NT2/D1 (cell line): ENCODE measurements at regions not wholly inside any gene's neighbourhood (a gene's known extent, or its start where the extent isn't known, plus 50 kb on each side); places are given as distances from the start of the nearest gene placed in this dataset.
"Not testable (repeated sequence)": the region's sequence is repeated elsewhere in the genome, so short reads cannot be mapped to it uniquely, and the experiment has no call there.

Source experiments
- SUZ12 ChIP-seq: IDR thresholded peaks from 2 replicates; pipeline ENCODE4 v1.6.1; 2011; ENCODE audit not compliant: insufficient read length, insufficient read depth; ENCODE audit errors: extremely low read depth
- YY1 ChIP-seq: IDR thresholded peaks from 2 replicates; pipeline ENCODE4 v1.6.1; 2011; ENCODE audit not compliant: insufficient read length, insufficient read depth

GRCh38 chr15:22726104-22726503 lies 60.3 kb upstream of the NIPA1 start:
- TF ChIP-seq YY1, SUZ12: not testable (repeated sequence)
